ENCODE measurements at regions not wholly inside any gene's neighbourhood (a gene's known extent, or its start where the extent isn't known, plus 50 kb on each side); places are given as distances from the start of the nearest gene placed in this dataset.

GRCh38 chr7:21299766-21300165, 128.1 kb upstream of the SP4 start:
- TF ChIP-seq, protein P1, sequence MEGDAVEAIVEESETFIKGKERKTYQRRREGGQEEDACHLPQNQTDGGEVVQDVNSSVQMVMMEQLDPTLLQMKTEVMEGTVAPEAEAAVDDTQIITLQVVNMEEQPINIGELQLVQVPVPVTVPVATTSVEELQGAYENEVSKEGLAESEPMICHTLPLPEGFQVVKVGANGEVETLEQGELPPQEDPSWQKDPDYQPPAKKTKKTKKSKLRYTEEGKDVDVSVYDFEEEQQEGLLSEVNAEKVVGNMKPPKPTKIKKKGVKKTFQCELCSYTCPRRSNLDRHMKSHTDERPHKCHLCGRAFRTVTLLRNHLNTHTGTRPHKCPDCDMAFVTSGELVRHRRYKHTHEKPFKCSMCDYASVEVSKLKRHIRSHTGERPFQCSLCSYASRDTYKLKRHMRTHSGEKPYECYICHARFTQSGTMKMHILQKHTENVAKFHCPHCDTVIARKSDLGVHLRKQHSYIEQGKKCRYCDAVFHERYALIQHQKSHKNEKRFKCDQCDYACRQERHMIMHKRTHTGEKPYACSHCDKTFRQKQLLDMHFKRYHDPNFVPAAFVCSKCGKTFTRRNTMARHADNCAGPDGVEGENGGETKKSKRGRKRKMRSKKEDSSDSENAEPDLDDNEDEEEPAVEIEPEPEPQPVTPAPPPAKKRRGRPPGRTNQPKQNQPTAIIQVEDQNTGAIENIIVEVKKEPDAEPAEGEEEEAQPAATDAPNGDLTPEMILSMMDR (IDR thresholded peaks at IDR 0.05; ENCODE audit: low read length), result no peak
- no peak for TF ChIP-seq EZH2 (optimal IDR thresholded peaks at IDR 0.05; ENCODE audit: low read depth, low read length)

Measured in MM.1S (cell line).